LNCaP clone FGC (cell line): ENCODE measurements at regions not wholly inside any gene's neighbourhood (a gene's known extent, or its start where the extent isn't known, plus 50 kb on each side); places are given as distances from the start of the nearest gene placed in this dataset.
"Not testable (repeated sequence)": the region's sequence is repeated elsewhere in the genome, so short reads cannot be mapped to it uniquely, and the experiment has no call there.

Experiments
- DNase-seq: peaks from one replicate; pipeline ENCODE4 v3.0.0-alpha.2; 2011; ENCODE audit warnings: low read depth
- H3K4me3 ChIP-seq: 2 replicates; pipeline ENCODE4 v1.5.1; 2011; ENCODE audit warnings: mild to moderate bottlenecking, low read depth, low read length, control low read depth
- TF ChIP-seq, protein P1 (sequence below): IDR thresholded peaks from 2 replicates; pipeline ENCODE4 v1.5.1; 2012; ENCODE audit warnings: mild to moderate bottlenecking; ENCODE audit not compliant: control insufficient read depth, insufficient read depth; ENCODE audit errors: extremely low read depth

DNA sequence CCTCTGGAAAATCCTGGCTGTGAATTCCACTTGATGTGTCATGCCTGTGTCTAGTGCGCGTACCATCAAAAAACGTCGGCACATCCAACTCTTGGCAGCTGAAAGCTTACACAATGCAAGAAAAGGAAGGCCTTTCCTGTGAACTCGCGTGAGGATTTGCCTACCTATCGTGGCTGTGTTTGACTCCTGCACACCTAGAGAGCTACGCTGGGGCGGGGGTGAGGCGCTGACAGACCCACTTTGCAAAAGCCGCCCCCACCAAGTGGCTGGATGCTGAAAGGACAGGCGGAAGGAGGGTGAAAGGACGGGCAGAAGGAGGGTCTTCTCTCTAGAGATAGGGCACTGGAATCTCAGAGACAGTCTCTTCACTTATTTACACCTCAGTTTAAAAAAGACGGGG, 270.1 kb downstream of the EIPR1 start:
- no peak for DNase-seq
- no peak overlapping the region for H3K4me3 ChIP-seq
- TF ChIP-seq, protein P1, sequence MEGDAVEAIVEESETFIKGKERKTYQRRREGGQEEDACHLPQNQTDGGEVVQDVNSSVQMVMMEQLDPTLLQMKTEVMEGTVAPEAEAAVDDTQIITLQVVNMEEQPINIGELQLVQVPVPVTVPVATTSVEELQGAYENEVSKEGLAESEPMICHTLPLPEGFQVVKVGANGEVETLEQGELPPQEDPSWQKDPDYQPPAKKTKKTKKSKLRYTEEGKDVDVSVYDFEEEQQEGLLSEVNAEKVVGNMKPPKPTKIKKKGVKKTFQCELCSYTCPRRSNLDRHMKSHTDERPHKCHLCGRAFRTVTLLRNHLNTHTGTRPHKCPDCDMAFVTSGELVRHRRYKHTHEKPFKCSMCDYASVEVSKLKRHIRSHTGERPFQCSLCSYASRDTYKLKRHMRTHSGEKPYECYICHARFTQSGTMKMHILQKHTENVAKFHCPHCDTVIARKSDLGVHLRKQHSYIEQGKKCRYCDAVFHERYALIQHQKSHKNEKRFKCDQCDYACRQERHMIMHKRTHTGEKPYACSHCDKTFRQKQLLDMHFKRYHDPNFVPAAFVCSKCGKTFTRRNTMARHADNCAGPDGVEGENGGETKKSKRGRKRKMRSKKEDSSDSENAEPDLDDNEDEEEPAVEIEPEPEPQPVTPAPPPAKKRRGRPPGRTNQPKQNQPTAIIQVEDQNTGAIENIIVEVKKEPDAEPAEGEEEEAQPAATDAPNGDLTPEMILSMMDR = no peak

DNA sequence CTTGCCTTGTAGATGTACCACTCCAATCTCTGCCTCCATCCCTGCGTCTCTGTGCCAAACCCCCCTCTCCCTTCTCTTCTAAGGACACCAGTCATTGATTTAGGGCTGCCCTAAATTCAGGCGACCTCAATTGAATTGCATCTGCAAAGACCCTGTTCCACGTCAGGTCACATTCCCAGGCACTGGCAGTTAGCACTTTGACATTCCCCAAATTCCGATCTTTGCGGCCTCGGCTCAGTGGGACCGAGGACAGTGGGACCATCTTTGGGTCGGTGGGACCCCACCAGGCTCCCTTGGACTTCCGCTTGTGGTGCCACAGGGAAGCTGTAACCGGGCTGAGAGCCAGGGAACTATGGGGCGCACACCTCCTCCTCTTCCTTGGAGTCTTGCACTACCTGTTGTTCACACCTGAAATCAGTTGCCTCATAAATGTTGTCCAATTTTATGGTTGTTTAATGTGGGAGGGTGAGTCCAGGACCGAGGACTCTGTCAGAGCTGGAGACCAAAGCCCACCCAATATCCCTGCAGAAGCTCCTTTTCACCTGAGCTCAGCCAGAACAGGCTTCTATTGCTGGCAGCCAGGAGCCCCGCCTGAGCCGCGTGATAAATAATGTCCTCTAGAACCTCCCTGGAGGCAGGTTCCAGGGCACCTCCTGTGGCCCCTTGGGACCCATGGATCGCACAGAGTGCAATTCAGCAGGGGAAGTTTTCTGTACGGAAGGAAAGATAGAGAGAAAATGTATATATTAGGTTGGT, 271.6 kb downstream of the EIPR1 start:
- DNase-seq = no peak
- TF ChIP-seq, protein P1 = no peak
- H3K4me3 ChIP-seq = no peak overlapping the region

- peak; percentile 81 for DNase-seq
Observed at GRCh38 chr2:3104958-3105813, 272.4 kb downstream of the EIPR1 start.

GRCh38 chr2:3104261-3104660, 273.4 kb downstream of the EIPR1 start:
- H3K4me3 ChIP-seq = no peak overlapping the region
- TF ChIP-seq, protein P1 = no peak
- no peak for DNase-seq

More at GRCh38 chr2:3104958-3105813, 272.4 kb downstream of the EIPR1 start:
- not testable (repeated sequence) for H3K4me3 ChIP-seq

- DNase-seq = peak; percentile 26
- TF ChIP-seq, protein P1 = no peak
Observed at GRCh38 chr2:3102922-3103569, 274.6 kb downstream of the EIPR1 start.

GRCh38 chr2:3102081-3102921, 275.3 kb downstream of the EIPR1 start:
- no peak overlapping the region for H3K4me3 ChIP-seq
- DNase-seq = no peak
- TF ChIP-seq, protein P1 = no peak

More at GRCh38 chr2:3102922-3103569, 274.6 kb downstream of the EIPR1 start:
- H3K4me3 ChIP-seq = no peak overlapping the region
